Ascending aorta (tissue), 2 donors: ENCODE measurements at regions not wholly inside any gene's neighbourhood (a gene's known extent, or its start where the extent isn't known, plus 50 kb on each side); places are given as distances from the start of the nearest gene placed in this dataset.

Source experiments
- DNase-seq, 2 donors: peaks; one replicate each; pipeline ENCODE4 v3.0.0-alpha.2; 2019; ENCODE audit warnings: low spot score in 2 of 2
- H3K27ac ChIP-seq, 2 donors: fragments of 200-600 bp; sonication (generic); one replicate each; pipeline ENCODE4 v1.5.1; 2016 to 2017; ENCODE audit warnings: mild to moderate bottlenecking in 1 of 2
- H3K27me3 ChIP-seq: fragments of 200-600 bp; sonication (generic); one replicate; pipeline ENCODE4 v1.5.1; 2017
- H3K36me3 ChIP-seq, 2 donors: fragments of 200-600 bp; sonication (generic); one replicate each; pipeline ENCODE4 v1.5.1; 2016
- H3K4me1 ChIP-seq, 2 donors: fragments of 200-600 bp; sonication (generic); one replicate each; pipeline ENCODE4 v1.5.1; 2016 to 2017; ENCODE audit warnings: mild to moderate bottlenecking in 1 of 2
- H3K4me3 ChIP-seq, 2 donors: fragments of 200-600 bp; sonication (generic); one replicate each; pipeline ENCODE4 v1.5.1; 2016 to 2017; ENCODE audit warnings: mild to moderate bottlenecking in 1 of 2
- H3K9me3 ChIP-seq, 2 donors: fragments of 200-600 bp; sonication (generic); one replicate each; pipeline ENCODE4 v1.5.1; 2016
- intact Hi-C: fragments of 100-400 bp; cut with DNase I; formaldehyde crosslinking; loops from one replicate; pipeline ENCODE4 v1.15.1; 2023
- TF ChIP-seq, protein P1 (sequence below), 3 experiments: fragments of 200-600 bp in 2 of 3; fragments of 450-650 bp in 1 of 3; sonication (generic) in 2 of 3; IDR thresholded peaks; one replicate each; pipeline ENCODE4 v1.5.1; 2016 to 2019; ENCODE audit warnings: antibody characterized with exemption in 3 of 3, mild to moderate bottlenecking in 1 of 3, moderate library complexity in 1 of 3

DNA sequence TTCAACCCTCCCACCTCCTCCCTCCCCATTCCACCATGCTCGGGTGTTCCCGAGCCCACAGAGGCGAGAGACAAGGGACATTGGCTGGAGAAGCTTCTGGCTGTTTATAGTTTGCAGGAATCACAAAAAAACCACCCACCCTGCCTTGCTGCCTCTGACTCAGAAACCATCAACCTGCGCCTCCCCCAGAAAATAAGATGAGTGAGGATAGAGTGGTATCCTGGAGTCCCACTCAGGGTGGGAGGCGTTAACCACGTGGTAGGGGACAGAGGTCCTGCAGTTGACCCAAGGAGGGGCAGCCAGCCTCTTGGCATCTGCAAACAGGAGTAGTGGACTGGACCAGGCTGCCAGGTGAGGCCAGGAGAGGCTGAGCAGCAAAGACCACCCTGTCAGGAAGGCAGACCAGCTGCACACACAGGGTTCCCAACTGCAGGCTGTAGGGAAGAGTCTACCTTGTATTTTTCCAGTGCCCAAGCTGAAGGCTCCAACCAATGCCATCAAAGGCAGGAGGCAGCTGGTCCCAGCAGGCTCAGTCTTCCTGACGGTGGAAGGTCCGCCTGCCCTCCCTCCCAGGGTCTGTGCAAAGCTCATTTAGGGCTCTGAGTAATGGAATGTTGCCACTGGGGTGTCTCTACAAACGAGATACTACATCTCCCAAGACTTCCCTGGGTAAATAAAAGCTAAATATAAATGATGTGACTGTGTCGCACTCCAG lies 201.5 kb upstream of the TNRC6C start:
- Histone ChIP-seq H3K36me3 (no peaks in the 10 kb centered on the region), H3K9me3 (no peaks in the 10 kb centered on the region), H3K4me1 (no peaks in the 10 kb centered on the region), H3K27me3 (no peaks in the 10 kb centered on the region), H3K27ac (no peak overlapping the region), H3K4me3 (no peak overlapping the region)
- no peak for DNase-seq
- intact Hi-C loops, result no loop called here
- TF ChIP-seq, protein P1, sequence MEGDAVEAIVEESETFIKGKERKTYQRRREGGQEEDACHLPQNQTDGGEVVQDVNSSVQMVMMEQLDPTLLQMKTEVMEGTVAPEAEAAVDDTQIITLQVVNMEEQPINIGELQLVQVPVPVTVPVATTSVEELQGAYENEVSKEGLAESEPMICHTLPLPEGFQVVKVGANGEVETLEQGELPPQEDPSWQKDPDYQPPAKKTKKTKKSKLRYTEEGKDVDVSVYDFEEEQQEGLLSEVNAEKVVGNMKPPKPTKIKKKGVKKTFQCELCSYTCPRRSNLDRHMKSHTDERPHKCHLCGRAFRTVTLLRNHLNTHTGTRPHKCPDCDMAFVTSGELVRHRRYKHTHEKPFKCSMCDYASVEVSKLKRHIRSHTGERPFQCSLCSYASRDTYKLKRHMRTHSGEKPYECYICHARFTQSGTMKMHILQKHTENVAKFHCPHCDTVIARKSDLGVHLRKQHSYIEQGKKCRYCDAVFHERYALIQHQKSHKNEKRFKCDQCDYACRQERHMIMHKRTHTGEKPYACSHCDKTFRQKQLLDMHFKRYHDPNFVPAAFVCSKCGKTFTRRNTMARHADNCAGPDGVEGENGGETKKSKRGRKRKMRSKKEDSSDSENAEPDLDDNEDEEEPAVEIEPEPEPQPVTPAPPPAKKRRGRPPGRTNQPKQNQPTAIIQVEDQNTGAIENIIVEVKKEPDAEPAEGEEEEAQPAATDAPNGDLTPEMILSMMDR (IDR thresholded peaks at IDR 0.05), result no peak

DNA sequence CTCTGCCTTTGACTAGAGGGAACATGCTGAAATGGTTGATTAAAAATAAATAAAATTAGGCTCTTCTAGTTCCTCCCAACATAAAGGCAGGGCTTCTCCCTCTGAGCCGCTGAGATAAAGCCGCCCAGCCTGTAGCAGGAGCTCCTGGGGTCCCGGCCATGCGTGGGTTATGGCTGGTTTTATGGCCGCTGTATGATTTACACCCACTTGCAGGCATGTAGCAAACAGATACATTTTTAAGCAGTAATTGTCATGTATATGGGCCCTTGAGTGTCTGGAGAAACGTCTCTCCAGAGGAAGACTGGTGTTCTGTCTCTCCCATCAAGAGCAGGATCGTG lies 201.0 kb upstream of the TNRC6C start:
- intact Hi-C loops, result no loop called here
- H3K9me3 ChIP-seq, result no peaks in the 10 kb centered on the region
- no peak overlapping the region for H3K27ac ChIP-seq
- H3K4me3 ChIP-seq, result no peak overlapping the region
- no peaks in the 10 kb centered on the region for H3K36me3 ChIP-seq
- DNase-seq, result no peak
- TF ChIP-seq, protein P1 (IDR thresholded peaks at IDR 0.05), result no peak
- H3K4me1 ChIP-seq, result no peaks in the 10 kb centered on the region
- no peaks in the 10 kb centered on the region for H3K27me3 ChIP-seq

DNA sequence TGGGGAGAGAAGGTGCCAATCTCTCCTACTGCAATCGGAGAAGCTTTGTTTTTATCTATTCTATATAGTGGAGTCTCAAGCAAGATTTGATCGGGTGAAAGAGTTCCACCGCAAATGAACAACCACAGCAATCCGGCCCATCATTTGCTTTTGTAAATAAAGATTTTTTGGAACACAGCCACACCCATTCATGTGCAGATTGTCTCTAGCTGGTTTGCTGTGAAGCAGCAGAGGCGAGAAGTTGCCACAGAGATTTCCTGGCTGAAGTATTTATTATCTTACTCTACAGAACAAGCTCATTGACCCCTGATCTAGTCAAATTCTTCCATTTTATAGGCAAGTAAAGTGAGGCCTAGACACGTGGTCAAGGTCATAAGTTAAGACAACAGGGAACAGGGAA lies 195.5 kb upstream of the TNRC6C start:
- Histone ChIP-seq H3K9me3 (no peaks in the 10 kb centered on the region), H3K36me3 (no peaks in the 10 kb centered on the region), H3K27ac (no peak overlapping the region), H3K4me3 (no peak overlapping the region), H3K4me1 (no peaks in the 10 kb centered on the region), H3K27me3 (no peaks in the 10 kb centered on the region)
- DNase-seq, result no peak
- TF ChIP-seq, protein P1 (IDR thresholded peaks at IDR 0.05), result no peak
- intact Hi-C loops, result no loop called here

DNA sequence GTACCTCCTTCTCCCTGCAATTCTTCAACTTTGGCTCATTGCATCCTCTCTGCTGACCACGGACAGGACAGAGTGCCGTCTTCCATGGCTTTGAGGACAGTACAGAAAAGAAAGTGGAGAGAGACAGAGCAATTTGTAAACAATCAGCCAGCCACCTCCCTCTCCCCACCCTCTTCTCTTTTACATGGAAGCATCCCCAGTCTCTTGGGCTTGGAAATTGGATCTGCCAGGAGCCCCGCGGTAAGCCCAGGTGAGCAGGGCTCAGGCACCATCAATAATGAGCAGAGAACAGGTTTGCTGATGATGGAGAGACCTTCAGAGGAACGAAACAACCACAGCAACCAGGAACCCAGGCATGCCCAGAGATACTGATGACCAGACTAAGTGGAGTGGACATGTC lies 194.9 kb upstream of the TNRC6C start:
- Histone ChIP-seq H3K4me1 (no peaks in the 10 kb centered on the region), H3K4me3 (no peak overlapping the region), H3K36me3 (no peaks in the 10 kb centered on the region), H3K27ac (no peak overlapping the region), H3K9me3 (no peaks in the 10 kb centered on the region), H3K27me3 (no peaks in the 10 kb centered on the region)
- intact Hi-C loops, result no loop called here
- TF ChIP-seq, protein P1 (IDR thresholded peaks at IDR 0.05), result no peak
- DNase-seq, result no peak

DNA sequence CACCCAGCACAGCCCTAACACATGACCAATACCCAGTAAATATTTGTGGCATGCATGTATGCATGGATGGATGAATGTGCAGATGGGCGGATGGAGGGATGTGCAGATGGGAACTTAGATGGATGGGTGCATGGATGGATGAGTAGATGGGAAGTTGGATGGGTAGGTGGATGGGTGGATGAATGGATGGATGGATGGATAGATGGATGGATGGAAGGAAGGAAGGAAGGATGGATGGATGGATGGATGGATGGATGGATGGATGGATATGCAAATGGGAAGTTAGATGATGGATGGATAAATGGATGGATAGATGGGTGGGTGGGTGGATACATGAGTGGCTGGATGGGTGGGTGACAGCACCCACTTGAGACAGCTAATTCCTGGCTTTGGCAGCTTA lies 193.2 kb upstream of the TNRC6C start:
- no peak for DNase-seq
- no peaks in the 10 kb centered on the region for H3K4me1 ChIP-seq
- H3K36me3 ChIP-seq, result no peaks in the 10 kb centered on the region
- intact Hi-C loops, result no loop called here
- H3K27me3 ChIP-seq, result no peaks in the 10 kb centered on the region
- TF ChIP-seq, protein P1 (IDR thresholded peaks at IDR 0.05), result no peak
- no peak overlapping the region for H3K27ac ChIP-seq
- no peak overlapping the region for H3K4me3 ChIP-seq
- no peaks in the 10 kb centered on the region for H3K9me3 ChIP-seq

DNA sequence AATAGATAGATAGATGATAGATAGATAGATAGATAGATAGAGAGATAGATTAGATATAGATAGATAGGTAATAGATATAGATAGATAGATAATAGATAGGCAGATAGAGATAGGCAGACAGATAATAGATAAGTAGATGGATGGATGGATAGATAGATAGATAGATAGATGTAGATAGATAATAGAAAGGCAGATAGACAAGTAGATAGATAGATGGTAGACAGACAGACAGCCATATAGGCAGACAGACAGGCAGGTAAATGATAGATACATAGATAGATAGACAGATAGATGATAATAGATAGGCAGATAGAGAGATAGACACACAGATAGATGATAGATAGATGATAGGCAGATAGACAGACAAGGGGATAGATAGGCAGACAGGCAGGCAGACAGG lies 191.4 kb upstream of the TNRC6C start:
- no peak overlapping the region for H3K27ac ChIP-seq
- H3K4me3 ChIP-seq, result no peak overlapping the region
- TF ChIP-seq, protein P1 (IDR thresholded peaks at IDR 0.05), result no peak
- no peaks in the 10 kb centered on the region for H3K27me3 ChIP-seq
- H3K9me3 ChIP-seq, result no peaks in the 10 kb centered on the region
- DNase-seq, result no peak
- intact Hi-C loops, result no loop called here
- H3K36me3 ChIP-seq, result no peaks in the 10 kb centered on the region
- no peaks in the 10 kb centered on the region for H3K4me1 ChIP-seq
